Vagina (tissue), 2 donors: ENCODE measurements at regions not wholly inside any gene's neighbourhood (a gene's known extent, or its start where the extent isn't known, plus 50 kb on each side); places are given as distances from the start of the nearest gene placed in this dataset.

Experiments used
- CTCF ChIP-seq, 3 experiments: fragments of 450-650 bp in 2 of 3; fragments of 200-600 bp in 1 of 3; sonication (generic) in 1 of 3; IDR thresholded peaks; one replicate each; pipeline ENCODE4 v1.5.1; 2017 to 2019; ENCODE audit warnings: antibody characterized with exemption in 3 of 3, mild to moderate bottlenecking in 2 of 3, moderate library complexity in 2 of 3
- POLR2A ChIP-seq, 2 donors: fragments of 450-650 bp; IDR thresholded peaks; one replicate each; pipeline ENCODE4 v1.6.1; 2017; ENCODE audit warnings: antibody characterized with exemption in 2 of 2, mild to moderate bottlenecking in 2 of 2, moderate library complexity in 2 of 2

GRCh38 chr1:185376288-185376687 is 59.2 kb upstream of the IVNS1ABP start:
- no peak for TF ChIP-seq CTCF (IDR thresholded peaks at IDR 0.05)
- no peak for TF ChIP-seq POLR2A (IDR thresholded peaks at IDR 0.05)
